Activated T-cell treated with anti-CD3 and anti-CD28 coated beads for 4 hours (primary cell): ENCODE measurements at regions not wholly inside any gene's neighbourhood (a gene's known extent, or its start where the extent isn't known, plus 50 kb on each side); places are given as distances from the start of the nearest gene placed in this dataset.

Experiments
- DNase-seq: peaks from one replicate; pipeline ENCODE4 v3.0.0-alpha.2; 2020

DNA sequence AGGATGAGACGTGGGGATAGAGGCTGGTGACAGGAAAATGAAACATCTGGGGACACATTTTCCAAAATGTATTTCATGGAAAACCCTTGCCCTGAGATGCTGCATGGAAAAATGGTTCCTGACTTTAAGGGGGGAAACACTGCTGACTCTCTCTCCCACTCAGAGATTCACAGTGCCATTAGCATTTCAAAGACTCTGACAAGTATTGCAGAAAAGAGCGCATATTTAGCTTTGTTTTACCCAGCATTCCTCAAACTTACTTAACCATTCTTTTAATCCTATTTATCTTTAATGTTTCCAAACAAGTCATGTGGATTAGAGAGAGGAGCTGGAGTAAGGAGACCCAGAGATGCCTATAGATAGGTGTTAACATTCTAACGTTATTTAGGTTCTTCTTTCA is 141.8 kb upstream of the DYRK2 start:
- no peak for DNase-seq

DNA sequence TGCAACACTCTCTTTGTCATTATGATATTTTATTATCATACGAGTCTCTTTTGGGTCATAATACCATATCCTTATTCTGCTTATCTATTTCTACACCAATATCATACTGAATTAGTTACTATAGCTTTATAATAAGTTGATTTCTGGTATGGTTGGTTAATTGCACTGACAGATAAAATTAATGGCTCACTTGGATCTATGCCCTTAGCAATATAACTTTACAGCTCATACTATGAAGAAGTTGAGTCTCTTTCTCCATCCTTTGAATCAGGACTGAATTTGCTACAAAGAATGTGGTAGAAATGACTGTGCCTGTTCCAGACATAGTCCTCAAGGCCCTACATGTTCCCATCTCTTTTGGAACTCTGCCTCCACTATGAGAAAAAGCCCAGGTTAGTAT is 139.7 kb upstream of the DYRK2 start:
- no peak for DNase-seq

DNA sequence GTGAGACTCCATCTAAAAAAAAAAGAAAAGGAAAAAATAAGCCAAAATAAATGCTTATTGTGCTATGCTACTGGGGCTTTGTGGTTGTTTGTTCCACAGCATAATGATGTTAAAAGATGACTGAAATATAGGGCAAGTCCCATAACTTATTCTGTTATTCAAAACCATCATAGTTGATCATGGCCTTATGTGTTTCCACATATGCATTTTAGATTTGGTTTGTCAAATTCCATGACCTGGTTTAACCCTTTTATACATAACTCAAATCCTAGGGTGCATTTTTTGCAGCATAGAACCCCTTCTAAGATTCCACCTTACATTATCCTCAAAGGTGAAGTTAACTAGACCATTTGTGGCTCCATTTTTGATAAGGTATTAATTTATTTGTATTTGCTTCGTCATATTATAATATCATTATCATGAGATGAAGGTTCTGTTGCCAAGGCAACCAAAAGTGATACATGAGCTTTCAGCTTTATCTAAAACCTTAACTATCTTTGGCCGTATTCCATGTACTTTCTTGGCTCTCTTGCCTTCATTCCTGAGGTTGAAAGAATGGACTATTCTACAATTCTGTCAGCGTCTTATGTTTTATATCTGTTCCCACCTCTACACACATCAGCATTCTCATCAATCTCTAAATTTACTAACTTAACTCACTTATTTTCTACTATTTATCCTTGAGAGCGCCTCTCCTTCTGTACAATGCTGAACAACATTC is 138.7 kb upstream of the DYRK2 start:
- DNase-seq, result no peak

DNA sequence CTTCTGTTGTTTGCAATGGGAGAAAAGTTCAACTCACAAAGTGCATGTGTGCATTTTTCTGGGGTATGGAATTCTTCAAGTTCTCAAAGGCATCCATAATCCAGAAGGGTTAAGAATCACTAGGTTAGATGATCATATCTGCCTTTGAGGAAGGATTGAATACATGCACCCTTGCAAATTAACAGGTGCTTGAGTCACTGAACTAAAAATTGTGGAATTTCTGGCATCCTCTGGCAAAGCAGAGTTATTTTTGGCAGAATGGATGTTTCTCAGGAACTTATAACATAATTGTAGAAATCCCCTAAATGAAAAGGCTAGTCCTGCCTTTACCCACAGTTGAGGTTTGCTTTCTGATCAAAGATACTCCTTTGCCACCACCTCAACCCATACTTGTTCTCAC is 136.5 kb upstream of the DYRK2 start:
- DNase-seq, result no peak

DNA sequence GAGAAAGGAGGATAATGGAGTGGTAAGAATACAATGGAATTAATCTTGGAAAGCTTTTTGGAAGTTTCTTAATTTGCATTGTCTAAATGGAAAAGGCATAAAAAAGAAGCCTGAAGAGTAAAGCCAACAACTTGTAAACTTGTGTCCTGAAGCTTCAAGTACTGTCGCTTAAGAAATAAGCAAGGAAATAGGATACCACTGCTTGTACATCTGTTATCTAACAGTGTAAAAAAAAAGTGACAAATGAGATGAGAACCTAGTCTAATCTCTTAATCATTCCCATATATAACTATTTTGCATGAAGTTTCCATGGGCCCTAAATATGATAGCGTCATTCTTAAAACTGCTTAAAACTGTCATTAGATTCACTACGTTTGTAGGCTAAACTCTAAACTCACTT is 134.0 kb upstream of the DYRK2 start:
- no peak for DNase-seq

DNA sequence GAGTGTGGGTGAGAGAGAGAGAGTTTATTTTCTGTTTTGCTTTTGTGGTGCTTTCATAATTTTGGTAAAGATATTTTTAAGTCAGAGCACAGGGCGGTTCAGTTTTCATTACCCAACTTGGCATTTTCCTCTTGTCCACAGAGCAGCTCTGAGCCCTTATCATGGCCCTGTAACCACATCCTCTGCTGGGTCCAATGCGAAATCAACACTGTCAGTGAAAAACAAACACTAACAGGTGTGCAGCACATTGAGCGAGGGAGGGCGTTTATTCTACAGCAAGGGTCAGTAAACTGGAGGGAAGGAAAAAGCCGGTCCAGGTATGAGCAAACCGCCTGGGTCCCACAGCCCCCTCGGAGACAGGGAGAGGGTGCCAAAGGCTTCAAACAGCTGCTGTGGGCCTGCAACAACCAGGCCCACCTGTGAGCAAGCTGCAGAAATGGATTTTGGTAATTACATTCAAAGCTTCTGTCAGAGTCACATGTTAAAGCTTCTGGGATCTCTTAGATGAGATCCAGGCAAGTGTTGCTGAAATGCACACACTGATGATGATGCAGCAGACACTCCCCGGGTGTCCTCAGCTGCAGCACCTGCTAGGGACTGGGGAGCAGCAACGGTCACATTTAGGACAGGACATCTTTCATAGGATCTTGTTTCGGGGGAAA is 132.7 kb upstream of the DYRK2 start:
- DNase-seq, result no peak

DNA sequence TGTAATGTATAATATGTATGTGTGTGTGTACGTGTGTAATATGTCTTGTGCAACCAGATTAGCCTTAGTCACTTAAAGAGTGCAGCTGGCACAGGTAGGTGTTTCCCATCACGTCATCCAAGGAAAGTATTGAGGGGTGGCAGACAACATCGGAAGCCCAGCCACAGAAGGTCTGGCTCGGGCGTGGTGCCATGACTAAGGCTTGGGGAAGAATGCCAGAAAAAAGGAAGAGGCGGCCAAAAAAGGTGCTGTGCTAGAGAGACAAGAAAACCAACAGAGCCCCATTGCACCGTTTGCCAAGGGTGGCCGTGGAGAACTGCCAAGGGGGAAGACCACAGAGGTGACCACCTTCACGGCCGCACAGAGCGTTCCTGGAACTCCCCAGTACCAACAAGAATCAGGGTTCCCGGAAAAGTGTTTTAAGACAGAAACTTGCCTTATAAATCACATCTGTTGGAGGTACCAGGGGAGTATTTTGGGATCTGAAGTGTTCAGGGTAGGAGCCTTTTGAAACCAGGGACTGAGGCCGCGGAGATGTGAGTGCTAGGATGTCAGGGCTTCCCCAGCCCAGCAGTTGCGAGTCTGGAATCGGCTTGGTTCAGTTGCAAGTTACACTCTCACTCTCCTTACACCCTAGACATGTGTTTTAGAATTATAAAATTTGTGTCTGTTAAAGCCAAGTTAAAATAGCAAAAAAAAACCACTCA is 131.2 kb upstream of the DYRK2 start:
- no peak for DNase-seq

DNA sequence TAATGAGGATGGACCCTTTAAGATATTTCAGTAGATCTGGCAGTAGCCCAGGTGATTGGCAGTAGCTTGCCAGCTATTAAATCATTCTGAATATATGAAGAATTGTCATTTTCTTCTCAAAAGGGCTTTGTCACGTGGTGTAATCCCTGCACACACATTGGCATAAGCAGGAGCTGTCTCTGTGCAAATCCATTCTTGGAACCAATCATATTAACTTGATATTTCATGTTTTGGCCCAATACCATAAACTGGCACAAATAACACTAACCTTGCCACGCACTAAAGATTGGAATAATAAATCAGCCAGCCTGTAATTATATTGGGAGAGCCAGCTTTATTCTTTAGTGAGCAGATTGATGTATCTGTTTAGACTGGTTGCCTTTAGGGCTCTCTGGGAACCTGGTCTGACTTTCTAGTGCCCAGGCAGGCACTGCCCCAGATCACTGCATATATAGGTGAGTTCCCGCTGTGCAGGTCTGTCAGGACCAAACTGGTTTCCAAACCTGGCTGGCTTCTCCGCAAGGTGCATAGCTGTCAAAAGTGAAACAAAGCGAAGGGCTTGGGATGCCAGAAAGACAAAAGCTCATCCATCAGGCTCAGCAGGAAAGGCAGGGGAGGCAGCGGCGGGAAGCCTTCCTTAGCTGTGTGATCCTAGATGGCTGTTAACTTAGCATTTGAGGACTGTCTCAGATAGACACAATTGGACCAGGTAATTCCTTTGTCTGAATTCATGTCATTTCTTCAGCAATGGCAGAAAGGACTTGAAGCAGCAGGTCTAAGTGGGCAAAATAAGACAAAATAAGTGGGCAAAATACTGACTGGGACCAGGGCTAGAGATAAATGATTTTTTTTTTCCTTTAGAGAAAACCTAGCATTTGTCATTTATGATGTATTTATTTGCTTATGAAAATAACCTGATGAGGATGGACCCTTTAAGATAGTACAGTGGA is 128.8 kb upstream of the DYRK2 start:
- no peak for DNase-seq

DNA sequence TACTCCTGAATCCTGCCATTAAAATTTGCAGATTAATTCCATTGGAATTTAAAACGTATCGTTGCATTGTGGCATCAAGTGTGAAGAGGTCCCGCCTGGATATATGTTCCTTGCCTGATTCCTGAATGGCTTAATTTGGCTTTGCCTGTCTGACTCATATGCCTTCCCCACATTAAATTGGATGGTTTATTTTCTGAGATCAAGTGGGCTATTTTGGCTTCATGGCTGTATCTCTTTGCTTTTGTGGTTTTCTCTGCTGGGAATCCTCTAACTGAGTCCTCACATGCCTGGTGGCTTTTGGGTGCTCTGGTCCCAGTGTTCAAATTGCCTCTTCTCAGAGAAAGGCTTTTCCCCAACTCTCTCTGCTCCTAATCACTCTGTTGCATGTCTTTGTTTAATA is 127.9 kb upstream of the DYRK2 start:
- DNase-seq, result no peak

DNA sequence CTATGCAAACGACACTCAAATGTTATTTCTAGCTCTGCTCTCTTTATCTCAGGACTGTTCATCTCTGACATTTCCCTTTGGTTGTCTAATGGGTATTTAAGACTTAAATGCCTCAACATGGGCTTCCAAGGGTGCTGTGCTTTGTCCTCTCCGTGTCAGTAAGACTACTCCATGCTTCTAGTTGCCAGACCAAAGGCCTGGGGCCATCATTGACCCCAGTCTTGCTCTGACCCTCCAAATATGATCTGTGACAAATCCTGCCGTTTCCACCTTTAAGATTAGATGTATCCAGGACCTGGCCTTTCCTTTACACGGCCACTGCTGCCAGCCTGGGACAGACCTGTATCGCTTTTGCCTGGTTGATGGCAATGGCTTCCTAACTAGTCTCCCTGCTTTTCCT is 126.3 kb upstream of the DYRK2 start:
- no peak for DNase-seq

DNA sequence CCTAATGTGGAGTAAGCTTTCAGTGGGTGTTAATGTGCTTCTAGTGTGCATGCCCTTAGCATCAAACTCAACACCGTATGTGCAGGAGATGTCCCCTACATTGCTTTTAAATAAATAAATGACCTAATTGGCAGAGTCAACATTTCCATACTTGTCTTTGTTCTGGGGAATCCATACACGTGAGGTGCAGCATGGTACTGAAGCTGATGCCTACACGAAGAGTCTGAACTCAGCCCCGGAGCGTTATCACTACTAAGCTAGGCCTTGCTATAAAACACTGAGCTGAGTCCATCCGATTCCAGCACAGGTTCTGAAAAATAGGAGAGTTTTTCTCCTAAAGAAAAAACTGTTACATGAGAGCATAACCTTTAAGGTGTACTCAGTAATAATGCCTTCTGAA is 125.0 kb upstream of the DYRK2 start:
- no peak for DNase-seq

DNA sequence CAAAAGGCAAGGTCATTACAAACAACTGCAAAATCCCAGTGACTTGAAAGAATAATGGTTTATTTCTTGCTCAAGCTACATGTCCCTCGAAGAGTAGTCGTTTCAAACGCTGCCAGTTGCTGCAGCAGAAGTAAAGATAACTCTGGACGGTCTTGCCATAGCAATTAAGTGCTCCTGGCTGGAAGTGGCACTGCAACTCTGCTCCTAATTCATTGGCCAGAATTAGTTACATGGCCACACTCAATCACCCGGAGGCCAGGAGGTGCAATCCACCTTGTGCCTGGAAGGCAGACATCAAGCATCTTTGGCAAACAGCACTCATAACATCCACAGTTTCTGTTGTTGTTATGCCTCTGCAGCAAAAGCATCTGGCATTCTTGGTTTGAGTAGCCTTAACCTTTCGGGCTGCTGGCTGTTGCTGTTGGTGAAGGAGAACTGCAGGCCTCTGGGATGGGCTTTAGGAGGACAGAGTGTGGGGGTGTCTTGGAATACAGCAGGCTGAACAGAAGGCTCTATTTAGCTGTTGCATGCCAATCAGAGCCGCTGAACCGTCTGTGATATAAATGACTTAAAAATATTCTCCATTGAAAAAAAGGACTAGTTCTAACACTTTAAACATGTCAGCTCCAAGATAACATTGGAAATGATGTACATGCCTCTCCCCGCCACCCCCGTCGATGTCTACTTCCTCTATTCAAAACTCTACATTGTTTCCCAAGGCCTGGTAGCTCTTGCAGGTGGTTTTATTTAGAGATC is 123.5 kb upstream of the DYRK2 start:
- no peak for DNase-seq

DNA sequence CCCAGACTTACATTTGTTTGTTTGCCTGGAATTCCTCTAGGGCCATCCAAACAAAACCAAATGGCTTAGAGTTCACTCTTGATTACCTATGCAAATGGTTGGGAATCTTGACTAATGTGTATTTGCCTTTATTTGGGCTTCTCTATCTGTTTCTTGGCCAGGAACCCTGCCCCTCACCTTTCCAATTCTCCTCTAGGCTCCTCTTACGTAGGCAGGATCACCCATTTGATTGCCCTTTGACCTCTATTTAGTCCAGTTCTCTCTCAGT is 123.0 kb upstream of the DYRK2 start:
- no peak for DNase-seq

DNA sequence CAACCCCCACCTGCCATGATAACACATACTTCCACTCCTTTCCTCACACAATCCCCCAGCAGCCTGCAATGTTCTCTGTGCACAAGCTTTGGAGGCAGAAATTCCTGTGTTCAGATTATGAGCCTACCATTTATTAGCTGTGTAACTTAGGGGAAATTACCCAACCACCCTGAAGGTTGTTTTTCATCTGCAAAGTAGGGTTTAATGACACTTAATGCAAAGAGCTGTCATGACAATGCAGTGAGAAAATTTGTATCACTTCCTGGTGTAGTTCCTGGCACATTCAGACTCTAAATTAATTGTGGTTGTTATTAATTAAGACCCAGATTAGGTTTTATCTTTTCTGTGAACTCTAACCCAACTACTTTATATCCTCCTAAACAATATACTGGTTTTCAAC is 122.4 kb upstream of the DYRK2 start:
- DNase-seq, result no peak

DNA sequence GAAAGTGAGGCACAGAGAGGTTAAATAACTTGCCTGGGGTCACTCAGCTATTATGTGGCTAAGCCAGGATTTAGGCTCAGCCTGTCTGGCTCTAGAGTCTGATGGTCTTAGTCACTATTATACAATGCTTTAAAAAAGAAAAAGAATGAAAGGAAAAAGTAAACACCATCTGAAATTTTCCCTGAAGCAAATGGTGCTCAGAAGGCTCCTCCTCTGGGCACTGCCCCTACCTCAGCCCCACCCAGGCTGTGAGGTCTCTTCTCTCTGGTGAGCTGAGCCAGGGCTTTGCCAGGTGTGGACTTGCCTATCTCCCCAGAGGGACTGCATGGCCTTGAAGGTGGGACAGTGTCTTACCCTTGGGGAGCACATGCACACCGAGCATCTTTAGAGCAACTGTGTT is 117.5 kb upstream of the DYRK2 start:
- DNase-seq, result no peak

DNA sequence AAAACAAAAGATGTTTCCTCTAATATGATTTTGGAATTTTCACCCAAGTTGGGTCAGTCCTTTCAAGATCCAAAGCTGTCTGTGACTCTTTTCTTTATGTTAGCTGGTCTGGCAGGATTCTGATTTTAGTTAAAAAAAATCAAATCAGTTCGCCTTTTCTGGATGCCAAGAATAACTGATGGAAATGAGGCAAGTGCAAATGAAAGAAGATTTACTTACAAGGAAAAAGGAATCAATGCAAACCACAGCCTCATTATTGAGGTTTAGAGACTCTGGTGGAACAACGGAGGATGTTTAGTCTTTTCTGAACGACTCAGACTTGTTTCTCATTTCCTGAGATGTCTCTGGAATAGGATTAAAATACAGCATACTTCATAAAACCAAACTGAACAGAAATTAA is 117.0 kb upstream of the DYRK2 start:
- no peak for DNase-seq

DNA sequence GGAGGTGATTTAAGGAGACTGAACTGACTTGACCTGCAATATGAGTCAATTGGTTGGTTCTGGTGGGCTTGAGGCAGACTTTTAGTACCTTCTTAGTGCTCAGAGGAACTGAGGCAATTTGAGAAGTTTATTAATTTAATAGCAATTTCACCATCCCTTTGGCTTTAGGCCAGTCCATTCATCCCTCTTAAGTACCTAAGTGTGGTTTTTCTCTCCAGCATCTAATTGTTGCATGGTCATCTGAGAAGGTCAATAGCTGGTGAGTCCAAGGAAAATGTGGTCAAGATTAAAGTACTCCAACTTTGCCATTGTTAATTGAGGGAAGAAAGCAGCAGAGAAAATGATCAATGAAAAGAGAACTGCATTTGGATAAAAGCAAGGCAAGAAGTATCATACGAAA is 115.4 kb upstream of the DYRK2 start:
- no peak for DNase-seq

DNA sequence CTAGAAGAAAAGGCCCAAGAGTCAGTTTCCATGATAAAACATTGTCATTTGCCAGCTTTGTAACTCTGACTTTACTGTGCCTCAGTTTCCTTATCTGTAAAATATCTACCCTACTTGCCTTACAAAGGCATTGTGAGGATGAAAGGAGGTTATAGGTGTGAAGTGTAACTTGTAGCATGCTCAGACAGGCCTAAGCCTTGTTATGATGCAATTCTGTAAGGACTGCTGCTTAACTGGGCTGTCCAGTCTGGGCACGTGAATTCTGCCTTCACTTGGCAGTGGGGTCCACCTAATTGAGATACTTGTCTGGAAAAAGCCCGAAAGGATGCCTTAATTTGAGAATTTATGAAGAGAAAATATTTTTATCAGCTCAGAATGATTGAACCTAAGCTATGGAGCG is 114.5 kb upstream of the DYRK2 start:
- no peak for DNase-seq

DNA sequence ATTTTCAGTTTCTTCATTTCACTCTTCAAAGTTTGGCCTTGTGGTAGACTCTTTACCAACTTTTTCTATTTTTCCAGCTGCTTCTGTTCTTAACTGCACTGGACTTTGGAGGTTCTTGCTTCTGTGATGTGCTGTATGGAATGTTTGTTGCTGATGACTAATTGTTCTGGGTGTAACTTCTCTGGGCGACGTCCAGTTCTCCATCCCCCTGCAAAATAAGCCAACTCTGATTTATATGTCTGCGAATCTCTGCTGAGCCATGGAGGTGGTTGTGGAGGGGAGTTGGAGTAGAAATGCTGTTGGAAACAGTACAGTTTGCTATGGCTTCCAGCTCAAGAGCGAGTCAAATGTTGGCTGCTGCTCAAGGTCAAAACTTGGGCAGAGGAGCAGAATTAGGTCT is 113.9 kb upstream of the DYRK2 start:
- no peak for DNase-seq

DNA sequence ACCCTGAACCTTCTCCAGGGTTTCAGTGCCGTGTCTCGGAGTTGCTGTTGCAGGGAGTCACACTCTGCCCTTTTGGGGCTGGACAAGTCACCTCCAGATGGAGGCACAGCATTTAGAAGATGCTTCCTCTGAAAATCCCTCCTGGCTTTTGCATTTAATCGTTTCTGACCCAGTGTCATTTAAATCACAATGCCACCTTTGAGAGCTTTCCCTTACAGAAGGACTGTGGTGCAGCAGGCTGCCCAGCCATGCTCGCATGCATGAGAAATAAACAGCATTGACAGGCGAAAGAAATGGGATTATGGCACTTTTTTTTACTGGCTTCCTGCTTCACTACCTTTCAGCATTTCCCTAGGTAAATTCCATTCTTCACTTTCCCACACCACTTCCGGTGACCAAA is 113.4 kb upstream of the DYRK2 start:
- no peak for DNase-seq

DNA sequence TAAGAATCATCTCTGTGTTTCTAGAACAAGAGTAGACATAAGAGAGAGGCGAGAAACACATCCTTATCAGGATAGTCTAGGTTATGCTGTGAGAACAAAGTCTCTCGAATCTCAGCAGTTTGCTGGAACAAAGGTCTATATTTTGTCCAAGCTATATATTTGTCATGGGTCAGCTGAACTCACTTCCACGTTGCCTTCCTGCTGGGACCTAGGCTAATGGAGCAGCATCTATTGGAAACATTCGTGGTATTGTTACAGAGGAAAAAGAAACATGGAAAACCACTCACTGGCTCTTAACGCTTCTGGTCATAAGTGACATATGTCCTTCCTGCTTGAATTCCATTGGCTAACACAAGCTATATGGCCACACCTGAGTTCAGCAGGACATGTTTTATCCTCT is 112.6 kb upstream of the DYRK2 start:
- DNase-seq, result no peak

DNA sequence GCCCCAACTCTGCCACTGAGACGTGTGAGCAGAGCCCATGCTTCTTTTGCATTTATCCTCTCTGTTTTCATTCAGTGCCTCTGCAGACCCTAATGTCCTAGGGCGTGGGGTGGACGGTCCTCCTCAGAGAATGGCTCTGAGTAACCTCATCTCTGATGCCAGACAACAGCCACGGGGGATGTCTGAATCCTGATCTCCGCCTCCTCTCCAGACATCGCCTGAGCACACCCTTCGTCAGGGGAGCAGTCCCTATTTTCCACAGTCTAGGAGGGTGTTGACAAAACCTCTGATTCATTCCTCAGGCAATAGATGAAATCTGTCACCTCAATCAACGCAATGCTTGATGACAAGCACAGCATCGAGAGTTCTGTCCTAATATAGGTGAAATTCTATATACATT is 109.2 kb upstream of the DYRK2 start:
- no peak for DNase-seq

DNA sequence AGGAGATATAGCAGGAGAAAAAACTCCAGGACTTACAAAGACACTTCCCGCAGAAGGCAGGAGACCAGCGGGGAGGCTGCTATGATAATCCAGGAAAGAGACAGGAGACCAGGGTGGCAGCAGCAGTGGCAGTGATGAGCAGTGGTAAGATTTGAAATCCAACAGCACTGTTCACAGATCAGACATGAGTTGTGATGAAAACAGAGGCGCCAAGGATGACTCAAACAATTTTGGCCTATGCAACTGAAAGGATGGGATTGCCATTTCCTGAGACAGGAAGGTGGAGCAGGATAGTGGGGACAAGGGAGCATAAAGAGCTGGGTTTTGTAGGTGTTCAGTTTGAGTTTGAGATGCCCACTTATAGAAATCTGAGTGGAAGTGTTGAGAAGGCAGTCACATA is 108.6 kb upstream of the DYRK2 start:
- DNase-seq, result no peak
